GM18951 (cell line): ENCODE measurements at regions not wholly inside any gene's neighbourhood (a gene's known extent, or its start where the extent isn't known, plus 50 kb on each side); places are given as distances from the start of the nearest gene placed in this dataset.

ENCODE experiments used
- POLR2A ChIP-seq: IDR thresholded peaks from 4 replicates; pipeline ENCODE4 v1.6.1; 2011; ENCODE audit warnings: mild to moderate bottlenecking; ENCODE audit not compliant: insufficient read length, insufficient read depth; ENCODE audit errors: extremely low read depth
- in situ Hi-C: fragments of 300-500 bp; cut with MboI; formaldehyde crosslinking; loops from one replicate; pipeline ENCODE4 v1.12.0; 2022; ENCODE audit warnings: low sequenced_read_pairs, mixed read lengths, inconsistent platforms; ENCODE audit not compliant: unreplicated experiment

DNA sequence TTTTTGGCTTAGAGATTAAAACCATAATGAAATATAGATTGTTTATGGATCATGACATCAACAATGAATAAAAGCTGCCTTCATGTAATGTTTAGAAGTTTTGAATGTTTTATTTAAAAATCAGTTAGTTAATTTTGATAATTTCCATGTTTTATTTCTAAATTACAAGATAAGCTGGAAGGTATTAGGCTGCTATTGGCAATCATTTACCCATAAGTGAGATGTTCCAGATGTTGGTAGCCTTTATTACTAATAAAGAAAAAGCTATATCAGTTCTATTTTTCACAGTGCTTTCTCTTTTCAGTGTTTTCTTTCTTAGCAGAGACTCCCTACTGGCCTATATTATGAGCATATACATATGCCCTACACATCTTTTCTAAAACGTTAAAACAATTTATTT is 347.0 kb downstream of the CSNK1G3 start:
- no peak for TF ChIP-seq POLR2A
- in situ Hi-C loops, result no loop called here

DNA sequence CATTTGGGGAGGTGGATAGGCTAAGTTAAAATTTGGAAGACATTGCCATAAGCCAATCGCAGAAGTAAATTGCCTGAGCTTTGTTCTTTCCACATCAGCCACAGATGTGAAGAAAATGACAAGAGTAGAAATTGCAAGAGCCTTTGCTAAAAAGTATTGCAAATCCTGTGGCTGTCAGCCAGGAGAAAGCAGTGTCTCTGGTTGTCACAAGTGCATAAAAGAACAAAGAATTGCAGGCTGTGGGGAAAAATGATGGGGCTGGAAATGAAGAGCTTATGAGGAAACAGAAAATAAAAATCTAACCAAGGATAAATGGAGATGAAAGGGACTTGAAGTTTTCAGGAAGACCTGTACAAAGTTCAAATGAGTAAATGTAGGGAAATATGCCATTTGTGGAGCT is 344.8 kb downstream of the CSNK1G3 start:
- in situ Hi-C loops, result no loop called here
- TF ChIP-seq POLR2A, result no peak

DNA sequence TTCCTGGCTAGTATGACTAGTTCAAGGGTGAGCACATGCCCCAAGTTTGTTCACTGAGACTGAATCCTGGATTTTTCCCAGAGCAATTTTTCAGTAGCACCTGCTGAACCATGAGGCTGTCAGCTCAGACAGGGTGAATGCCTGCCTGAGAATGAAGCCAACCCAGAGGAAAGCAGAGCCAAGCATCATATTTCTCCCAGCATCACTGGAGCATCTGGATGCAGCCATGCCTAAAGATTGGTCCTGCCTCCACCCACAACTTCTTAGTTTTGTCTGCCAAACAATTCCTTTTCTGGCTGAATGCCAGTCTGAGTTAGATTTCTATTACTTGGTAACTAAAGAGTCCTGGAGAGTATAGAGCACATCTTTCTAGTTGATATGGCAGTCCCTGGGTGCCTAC is 343.6 kb downstream of the CSNK1G3 start:
- no peak for TF ChIP-seq POLR2A
- in situ Hi-C loops, result no loop called here

DNA sequence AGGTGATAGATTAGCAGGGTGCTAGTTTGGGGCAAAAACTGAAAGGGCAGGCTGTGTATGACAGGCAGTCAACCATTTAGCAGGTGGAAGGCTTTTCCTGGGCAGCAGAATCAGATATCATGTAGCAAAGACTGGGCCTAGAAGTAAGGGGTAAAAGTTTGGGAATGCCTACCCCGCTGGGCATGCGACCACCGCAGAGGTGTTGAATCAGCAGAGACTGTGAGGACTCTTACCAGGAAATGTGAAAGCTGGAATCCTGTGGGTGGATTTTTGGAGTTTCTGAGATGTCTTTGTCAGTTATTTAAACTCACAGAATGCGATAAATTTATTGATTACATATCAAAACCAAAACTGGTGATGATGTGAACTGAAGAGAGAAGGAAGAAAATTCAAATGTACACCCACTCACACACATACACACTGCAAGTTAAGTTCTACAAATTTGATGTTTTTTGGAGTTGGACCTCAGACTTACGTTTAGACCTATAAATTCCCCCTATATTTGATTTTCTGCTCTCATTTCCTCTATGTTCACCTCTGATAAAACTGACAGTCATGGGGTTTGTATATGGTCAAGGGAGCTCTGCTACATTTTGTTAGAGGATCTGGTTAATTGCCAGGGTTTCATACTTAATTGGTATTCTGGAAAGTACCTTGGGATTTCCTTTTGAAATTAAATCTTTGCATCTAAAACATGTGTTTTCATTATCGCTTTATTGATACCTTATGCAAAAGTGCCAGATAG is 333.6 kb downstream of the CSNK1G3 start:
- in situ Hi-C loops, result no loop called here
- TF ChIP-seq POLR2A, result no peak

DNA sequence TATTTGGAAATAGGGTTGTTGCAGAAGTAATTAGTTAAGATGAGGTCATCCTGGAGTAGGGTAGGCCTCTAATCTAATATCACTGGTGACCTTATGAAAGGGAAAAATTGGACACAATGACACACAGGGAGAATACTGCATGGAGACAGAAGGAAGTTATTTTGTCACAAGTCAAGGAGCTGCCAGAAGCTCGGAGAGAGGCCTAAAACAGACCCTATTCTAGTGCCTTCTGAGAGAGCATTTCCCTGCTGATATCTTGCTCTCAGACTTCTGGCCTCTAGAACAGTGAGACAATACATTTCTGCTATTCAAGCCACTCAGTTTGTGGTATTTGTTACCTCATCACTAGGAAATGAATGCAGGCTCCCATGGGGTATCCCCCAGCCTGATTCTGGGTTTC is 332.9 kb downstream of the CSNK1G3 start:
- in situ Hi-C loops, result no loop called here

DNA sequence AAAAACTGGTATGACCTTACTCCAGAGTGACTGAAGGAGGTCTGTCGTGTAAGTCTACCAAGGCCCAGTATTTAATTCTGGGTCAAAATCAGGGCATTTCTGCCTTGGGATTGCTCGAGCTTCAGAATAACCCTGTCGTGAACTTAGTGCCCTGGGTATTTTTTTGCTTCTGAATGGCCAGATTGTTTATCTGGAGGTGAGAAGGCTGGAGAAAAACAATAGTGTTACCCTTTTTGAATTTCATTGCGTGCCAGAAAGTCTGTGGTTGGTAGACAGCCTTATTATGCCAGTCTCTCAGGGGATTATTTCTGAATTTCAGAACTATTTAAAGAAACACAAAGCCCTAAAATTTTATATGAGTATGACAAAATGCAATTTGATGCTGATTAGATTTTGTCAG is 323.4 kb downstream of the CSNK1G3 start:
- in situ Hi-C loops, result no loop called here

More for the DNA sequence above, 332.9 kb downstream of the CSNK1G3 start:
- TF ChIP-seq POLR2A, result no peak

DNA sequence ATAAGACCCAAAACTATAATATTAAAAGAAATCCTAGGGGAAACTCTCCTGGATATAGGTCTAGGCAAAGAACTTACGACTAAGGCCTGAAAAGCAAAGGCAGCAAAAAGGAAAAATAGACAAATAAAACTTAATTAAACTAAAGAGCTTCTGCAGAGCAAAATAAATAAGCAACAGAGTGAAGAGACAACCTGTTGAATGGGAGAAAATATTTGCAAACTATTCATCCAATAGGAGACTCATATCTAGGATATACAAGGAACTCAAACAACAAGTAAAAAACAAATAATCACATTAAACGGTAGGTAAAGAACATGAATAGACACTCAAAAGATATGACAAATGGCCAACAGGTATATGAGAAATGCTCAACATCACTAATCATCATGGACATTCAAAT is 318.6 kb downstream of the CSNK1G3 start:
- in situ Hi-C loops, result no loop called here

More for the DNA sequence above, 323.4 kb downstream of the CSNK1G3 start:
- no peak for TF ChIP-seq POLR2A

DNA sequence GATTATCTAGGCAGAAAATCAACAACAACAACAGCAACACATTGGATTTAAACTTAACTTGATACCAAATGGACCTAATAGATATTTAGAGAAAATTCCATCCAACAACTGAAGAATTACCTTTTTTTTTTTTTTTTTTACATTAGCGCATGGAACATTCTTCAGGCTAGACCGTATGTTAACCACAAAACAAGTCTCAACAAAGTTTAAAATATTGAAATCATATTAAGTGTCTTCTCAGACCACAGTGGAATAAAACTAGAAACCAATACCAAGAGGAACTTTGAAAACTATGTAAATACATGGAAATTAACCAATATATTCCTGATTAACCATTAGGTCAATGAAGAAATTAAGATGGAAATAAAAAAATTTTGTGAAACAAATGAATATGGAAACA is 315.8 kb downstream of the CSNK1G3 start:
- no peak for TF ChIP-seq POLR2A
- in situ Hi-C loops, result no loop called here

More for the DNA sequence above, 318.6 kb downstream of the CSNK1G3 start:
- TF ChIP-seq POLR2A, result no peak

DNA sequence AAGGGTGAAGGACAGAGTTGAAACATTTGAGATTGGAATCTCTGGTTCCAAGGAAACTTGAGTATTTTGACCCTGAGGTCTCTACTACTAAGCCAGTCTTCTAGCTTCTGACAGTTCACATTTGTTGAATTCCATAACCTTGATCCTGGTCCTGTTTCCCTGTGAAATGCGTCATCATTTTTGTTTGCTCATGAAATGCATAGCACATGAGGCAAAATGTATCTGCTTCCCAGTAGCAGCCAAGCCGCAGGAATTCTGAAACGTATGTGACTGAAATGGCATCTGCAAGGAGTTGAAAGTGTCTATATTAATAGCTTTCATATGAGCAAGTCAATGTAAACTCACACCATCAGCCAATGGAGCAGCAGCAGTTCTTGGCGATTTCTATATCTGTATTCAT is 307.9 kb downstream of the CSNK1G3 start:
- no peak for TF ChIP-seq POLR2A
- in situ Hi-C loops, result no loop called here

DNA sequence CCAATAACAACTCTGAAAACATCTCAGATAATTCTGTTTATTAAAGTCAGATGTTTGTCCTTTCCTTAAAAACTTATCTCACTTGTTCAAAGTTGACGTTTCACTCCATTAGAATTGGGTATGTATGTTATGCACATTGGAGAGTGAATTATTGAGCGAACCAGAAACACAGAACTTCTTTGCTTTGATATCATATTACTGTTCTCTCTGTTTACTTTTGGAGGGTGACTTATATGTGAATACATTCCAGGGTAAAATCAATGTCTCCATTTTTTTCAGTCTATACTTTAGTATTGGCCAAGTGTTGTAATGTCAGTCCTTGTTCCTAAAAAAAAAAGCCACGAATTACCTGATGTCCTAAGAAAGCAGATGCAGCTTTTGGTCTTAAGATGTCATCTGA is 307.4 kb downstream of the CSNK1G3 start:
- TF ChIP-seq POLR2A, result no peak
- in situ Hi-C loops, result no loop called here

DNA sequence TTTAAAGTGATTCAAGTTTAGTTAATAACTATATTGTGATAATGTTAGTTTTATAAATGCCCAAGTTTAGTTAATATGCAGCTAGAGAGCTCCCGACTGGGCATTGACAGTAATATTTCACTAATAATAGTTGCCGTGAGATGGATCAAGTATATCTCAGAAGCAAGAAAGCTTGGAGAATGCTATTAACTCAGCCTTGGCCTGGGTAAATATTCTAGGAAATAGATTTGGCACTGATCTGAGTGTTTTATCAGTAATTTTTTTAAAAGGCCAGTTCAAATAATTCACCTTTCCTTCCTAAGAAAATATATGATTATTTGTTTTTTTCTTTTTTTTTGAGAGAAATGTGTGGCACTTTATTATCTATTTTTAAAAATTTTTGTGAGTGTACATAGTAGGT is 305.3 kb downstream of the CSNK1G3 start:
- in situ Hi-C loops, result no loop called here
- no peak for TF ChIP-seq POLR2A

DNA sequence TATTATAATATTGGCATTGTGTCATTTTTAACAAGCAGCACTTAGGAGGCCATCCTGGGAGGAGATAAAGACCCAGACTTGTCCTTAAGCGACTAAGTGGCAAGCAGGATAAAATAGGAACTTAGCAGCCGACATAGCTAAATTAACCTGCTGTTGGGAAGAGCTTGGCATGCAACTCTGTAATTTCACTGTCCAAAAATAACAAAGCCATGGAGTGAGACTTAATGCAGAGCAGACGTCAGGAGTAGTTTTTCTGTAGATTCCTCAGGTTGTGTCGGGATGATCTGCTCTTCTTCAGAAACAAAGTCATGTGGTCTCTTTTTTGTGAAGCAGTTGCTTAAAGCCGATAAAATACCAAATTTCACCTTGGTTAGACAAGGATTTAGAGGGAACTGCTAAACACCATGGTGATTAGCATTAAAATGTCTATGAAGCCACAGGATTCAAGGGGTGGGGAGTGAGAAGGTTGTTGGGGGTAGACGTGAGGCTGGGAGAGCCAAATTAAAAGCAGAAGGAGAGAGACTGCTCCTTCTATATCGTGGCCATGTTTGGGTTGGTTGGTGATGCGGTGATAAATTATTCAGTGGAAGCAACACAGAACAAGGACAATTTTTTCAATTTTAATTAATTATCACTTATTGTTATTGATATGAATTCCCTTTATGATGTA is 303.0 kb downstream of the CSNK1G3 start:
- no peak for TF ChIP-seq POLR2A
- in situ Hi-C loops, result no loop called here

DNA sequence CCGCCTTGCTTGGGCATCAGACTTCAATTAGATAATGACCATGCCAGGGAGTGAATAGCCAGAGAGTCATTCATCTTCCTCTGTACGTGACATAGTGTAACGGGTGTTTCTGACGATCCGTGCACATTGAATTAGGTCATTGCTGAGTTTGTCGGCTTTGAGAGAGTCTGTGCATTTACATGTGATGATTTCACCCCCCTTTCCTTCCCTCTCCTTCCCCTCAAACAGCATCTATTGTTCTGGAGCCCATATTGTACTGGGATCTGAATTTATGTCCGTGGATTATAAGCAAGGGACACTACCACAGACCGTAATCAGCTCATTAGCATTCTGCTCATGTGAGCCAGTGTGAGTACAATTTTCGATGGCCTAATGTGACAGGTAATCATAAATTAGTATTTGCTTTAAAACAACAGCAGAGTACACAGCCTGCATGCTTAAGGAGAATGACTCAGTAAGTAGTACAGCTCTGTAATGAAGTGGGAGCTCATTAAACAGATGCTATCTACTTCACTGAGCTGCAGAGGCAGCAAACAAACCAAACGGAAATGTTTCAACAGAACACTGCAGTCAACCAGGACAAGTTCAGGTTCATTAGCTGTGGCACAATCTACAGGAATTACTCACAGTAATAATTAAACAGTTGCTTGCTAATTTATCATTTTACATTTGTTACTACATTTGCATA is 302.1 kb downstream of the CSNK1G3 start:
- no peak for TF ChIP-seq POLR2A
- in situ Hi-C loops, result no loop called here

DNA sequence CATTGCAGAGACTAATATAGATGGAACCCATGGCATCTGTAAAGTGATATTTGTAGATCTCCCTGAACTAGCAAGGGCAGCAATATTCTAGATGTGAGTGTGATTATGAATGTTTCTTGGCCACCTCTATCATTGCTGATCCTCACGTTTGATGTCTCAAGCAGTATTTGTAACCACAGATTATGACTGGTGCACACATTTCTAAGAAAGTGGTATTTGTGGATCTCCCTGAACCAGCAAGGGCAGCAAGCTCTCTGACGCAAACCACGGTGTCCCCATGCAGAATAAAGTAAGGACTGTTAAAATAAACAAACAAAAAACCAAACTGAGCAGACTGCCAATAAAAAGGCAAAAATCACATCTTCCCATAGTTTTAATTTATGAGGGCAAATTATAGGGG is 301.3 kb downstream of the CSNK1G3 start:
- in situ Hi-C loops, result no loop called here
- TF ChIP-seq POLR2A, result no peak
